ENCODE measurements at regions not wholly inside any gene's neighbourhood (a gene's known extent, or its start where the extent isn't known, plus 50 kb on each side); places are given as distances from the start of the nearest gene placed in this dataset.

DNA sequence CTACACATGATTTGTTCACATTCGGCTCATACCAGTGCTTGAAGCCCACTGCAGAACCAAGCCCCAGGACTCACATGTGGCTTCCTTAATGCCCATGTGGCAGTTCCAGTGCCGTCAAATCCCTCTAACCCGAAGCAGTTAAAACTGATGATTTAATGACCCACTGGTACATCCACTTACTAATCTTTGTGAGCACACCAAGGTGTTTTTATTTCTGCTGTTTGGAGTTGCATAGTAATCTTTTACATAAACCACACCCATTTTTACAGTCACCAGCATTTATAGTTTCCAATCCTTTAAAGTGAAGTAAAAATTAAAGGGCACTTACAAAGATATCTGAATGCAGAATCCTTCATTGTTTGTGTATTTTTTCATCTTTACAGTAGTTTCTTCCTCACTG lies 232.0 kb downstream of the ANKRD60 start:
- Histone ChIP-seq H3K36me3 (ENCODE audit: insufficient read depth in 1 of 2, low read depth in 1 of 2) (no peaks in the 10 kb centered on the region), H3K4me3 (no peak overlapping the region), H3K9me3 (no peaks in the 10 kb centered on the region), H3K27me3 (ENCODE audit: insufficient read depth in 3 of 3, low read length in 2 of 3) (peaks cover 0 to 4% (median 0%) of the 10 kb centered on the region in 3 donors), H3K27ac (no peak overlapping the region), H3K4me1 (peaks cover 13% of the 10 kb centered on the region)
- TF ChIP-seq, protein P1, sequence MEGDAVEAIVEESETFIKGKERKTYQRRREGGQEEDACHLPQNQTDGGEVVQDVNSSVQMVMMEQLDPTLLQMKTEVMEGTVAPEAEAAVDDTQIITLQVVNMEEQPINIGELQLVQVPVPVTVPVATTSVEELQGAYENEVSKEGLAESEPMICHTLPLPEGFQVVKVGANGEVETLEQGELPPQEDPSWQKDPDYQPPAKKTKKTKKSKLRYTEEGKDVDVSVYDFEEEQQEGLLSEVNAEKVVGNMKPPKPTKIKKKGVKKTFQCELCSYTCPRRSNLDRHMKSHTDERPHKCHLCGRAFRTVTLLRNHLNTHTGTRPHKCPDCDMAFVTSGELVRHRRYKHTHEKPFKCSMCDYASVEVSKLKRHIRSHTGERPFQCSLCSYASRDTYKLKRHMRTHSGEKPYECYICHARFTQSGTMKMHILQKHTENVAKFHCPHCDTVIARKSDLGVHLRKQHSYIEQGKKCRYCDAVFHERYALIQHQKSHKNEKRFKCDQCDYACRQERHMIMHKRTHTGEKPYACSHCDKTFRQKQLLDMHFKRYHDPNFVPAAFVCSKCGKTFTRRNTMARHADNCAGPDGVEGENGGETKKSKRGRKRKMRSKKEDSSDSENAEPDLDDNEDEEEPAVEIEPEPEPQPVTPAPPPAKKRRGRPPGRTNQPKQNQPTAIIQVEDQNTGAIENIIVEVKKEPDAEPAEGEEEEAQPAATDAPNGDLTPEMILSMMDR (IDR thresholded peaks at IDR 0.05) = no peak
- intact Hi-C loops (cut with DNase I) = no loop called here
- DNase-seq (no peak), ATAC-seq (no peak)
- WGBS, 3 donors = 56 to 64% (median 60%) methylated on average over 3 of the region's 3 CpGs

DNA sequence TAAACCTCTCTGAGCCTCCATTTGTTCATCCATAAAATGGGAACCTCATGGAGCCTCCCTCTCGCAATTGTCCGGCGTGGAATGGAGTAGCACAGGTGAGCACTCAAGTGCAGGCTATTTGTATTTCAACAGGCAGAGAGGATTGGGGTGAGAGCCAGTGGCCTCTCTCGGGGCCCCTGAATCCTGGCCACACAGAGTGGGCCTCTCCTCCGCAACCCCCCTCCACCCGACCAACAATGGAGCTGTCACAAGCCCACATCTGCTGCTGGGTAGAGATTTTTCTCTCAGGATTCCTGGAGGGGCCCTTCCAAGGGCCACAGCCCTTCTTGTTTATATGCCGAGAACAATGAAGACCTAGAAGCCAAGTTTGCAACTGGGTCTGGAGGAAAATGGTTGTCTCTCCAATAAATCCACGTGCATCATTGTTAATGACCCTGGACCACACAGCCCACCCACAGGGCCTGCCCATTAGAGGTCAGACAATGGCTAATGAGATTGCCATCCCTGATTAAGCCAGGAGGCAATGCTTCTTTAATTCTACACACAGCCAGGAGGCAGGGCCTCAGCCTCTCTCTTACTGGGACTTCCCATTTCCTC lies 233.0 kb downstream of the ANKRD60 start:
- WGBS, 3 donors = 76 to 83% (median 81%) methylated on average over 8 of the region's 8 CpGs
- Histone ChIP-seq H3K4me3 (no peak overlapping the region), H3K4me1 (peaks cover 5% of the 10 kb centered on the region), H3K27ac (no peak overlapping the region), H3K36me3 (ENCODE audit: insufficient read depth in 1 of 2, low read depth in 1 of 2) (no peaks in the 10 kb centered on the region), H3K27me3 (ENCODE audit: insufficient read depth in 3 of 3, low read length in 2 of 3) (peaks cover 0 to 4% (median 0%) of the 10 kb centered on the region in 3 donors), H3K9me3 (no peaks in the 10 kb centered on the region)
- TF ChIP-seq, protein P1 (IDR thresholded peaks at IDR 0.05) = no peak
- DNase-seq (no peak), ATAC-seq (no peak)
- intact Hi-C loops (cut with DNase I) = no loop called here

DNA sequence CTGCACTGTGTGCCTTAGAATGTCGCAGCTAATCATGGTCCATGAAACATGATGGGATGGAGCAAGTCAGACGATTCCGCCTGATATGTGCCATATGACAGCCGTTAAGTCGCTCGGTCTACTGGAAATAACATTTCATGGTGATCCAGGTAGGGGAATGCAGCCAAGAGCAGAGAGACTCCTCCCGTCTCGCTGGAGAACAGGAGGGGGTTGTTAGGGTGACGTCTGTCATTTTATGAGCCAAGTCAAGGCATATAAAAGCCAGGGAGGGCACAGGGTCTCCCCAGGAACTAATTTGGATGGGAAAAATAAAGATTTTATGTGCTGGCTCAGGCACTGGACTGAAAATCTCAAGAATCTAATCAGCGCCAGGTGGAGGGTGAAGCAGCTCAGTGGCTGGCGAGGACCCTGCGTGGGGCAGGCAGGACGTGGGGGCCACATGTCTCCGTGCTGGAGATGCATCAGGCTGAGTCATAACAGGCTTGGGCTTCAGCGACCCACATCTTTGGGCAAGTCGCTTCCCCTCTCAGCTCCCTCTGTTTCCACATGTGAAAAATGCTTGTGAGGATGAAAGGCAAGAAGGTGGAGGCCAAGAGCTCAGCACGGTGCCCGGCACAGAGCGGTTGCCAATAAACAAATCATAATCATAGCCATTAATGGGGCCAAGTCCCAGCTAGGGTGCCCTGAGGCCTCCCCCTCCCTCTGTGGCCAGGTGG lies 234.6 kb downstream of the ANKRD60 start:
- DNase-seq (no peak), ATAC-seq (no peak)
- intact Hi-C loops (cut with DNase I) = no loop called here
- Histone ChIP-seq H3K9me3 (no peaks in the 10 kb centered on the region), H3K4me3 (no peak overlapping the region), H3K4me1 (peaks cover 3% of the 10 kb centered on the region), H3K27me3 (ENCODE audit: insufficient read depth in 3 of 3, low read length in 2 of 3) (peaks cover 0 to 4% (median 0%) of the 10 kb centered on the region in 3 donors), H3K27ac (no peak overlapping the region), H3K36me3 (ENCODE audit: insufficient read depth in 1 of 2, low read depth in 1 of 2) (no peaks in the 10 kb centered on the region)
- TF ChIP-seq, protein P1 (IDR thresholded peaks at IDR 0.05) = no peak
- WGBS, 3 donors = 52 to 63% (median 53%) methylated on average over 19 of the region's 19 CpGs

DNA sequence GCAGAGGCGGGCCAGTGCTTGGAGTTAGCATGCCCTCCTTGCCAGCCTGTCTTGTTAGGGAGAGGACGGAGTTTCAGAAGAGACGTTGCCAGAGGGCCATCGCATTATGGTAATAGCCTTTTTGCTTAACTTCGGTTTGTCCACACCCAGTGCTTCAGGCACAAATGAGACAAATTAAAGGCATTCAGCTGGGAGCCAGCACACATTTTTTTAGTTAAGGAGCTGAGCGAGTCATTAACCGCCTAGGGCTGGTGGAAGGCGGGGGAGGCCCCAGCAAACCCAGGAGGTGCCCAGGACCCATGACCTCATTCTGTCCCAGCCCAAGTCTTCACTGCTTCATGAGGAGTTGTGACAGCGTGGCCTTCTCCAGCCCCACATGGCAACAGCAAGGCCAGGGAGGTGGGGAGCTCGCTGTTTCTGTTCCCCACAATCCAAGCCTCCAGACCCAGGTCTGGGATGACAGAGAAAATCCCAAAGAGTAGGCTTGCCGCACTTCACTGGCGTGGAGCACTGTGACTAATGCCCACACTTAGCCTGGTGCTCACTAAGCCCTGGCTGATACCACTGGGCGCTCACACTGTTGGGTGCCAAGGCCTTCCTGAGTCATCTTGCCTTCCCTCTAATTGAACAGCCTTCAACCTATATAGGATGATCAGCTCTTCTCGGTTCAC lies 237.1 kb downstream of the ANKRD60 start:
- Histone ChIP-seq H3K4me3 (no peak overlapping the region), H3K9me3 (no peaks in the 10 kb centered on the region), H3K27me3 (ENCODE audit: insufficient read depth in 3 of 3, low read length in 2 of 3) (peaks cover 0 to 4% (median 0%) of the 10 kb centered on the region in 3 donors), H3K36me3 (ENCODE audit: insufficient read depth in 1 of 2, low read depth in 1 of 2) (no peaks in the 10 kb centered on the region), H3K27ac (no peak overlapping the region), H3K4me1 (no peaks in the 10 kb centered on the region)
- 63 to 78% (median 70%) methylated on average over 14 of the region's 14 CpGs for WGBS, 3 donors
- intact Hi-C loops (cut with DNase I) = no loop called here
- DNase-seq (peak in 1 of 2 donors; percentile 41), ATAC-seq (no peak)
- TF ChIP-seq, protein P1 (IDR thresholded peaks at IDR 0.05) = no peak

All from psoas muscle (tissue), 7 donors.